ENCODE measurements at regions not wholly inside any gene's neighbourhood (a gene's known extent, or its start where the extent isn't known, plus 50 kb on each side); places are given as distances from the start of the nearest gene placed in this dataset.

GRCh38 chr12:65618588-65618987 lies 205.7 kb upstream of the HMGA2 start:
- no peak for TF ChIP-seq EP300 (IDR thresholded peaks at IDR 0.05)
- TF ChIP-seq, protein P1, sequence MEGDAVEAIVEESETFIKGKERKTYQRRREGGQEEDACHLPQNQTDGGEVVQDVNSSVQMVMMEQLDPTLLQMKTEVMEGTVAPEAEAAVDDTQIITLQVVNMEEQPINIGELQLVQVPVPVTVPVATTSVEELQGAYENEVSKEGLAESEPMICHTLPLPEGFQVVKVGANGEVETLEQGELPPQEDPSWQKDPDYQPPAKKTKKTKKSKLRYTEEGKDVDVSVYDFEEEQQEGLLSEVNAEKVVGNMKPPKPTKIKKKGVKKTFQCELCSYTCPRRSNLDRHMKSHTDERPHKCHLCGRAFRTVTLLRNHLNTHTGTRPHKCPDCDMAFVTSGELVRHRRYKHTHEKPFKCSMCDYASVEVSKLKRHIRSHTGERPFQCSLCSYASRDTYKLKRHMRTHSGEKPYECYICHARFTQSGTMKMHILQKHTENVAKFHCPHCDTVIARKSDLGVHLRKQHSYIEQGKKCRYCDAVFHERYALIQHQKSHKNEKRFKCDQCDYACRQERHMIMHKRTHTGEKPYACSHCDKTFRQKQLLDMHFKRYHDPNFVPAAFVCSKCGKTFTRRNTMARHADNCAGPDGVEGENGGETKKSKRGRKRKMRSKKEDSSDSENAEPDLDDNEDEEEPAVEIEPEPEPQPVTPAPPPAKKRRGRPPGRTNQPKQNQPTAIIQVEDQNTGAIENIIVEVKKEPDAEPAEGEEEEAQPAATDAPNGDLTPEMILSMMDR (IDR thresholded peaks at IDR 0.05), result no peak
- no peak for TF ChIP-seq POLR2A (IDR thresholded peaks at IDR 0.05; ENCODE audit: low read length)
- TF ChIP-seq GATA3 (IDR thresholded peaks at IDR 0.05; ENCODE audit: borderline replicate concordance), result no peak
- TF ChIP-seq JUN (IDR thresholded peaks at IDR 0.05), result no peak
- TF ChIP-seq CHD2 (IDR thresholded peaks at IDR 0.05; ENCODE audit: low read length, partially characterized antibody), result no peak

All from A549 (cell line).